ENCODE measurements at regions not wholly inside any gene's neighbourhood (a gene's known extent, or its start where the extent isn't known, plus 50 kb on each side); places are given as distances from the start of the nearest gene placed in this dataset.

GRCh38 chr13:58598241-58598640, 966.7 kb downstream of the PCDH17 start:
- H3K4me2 ChIP-seq (ENCODE audit: low read length), result no peak overlapping the region
- intact Hi-C loops (cut with micrococcal nuclease), result no loop called here
- DNase-seq, result peak; percentile 1
- TF ChIP-seq CTCF (conservative IDR thresholded peaks at IDR 0.05; ENCODE audit: low read depth, low read length) (no peak), EZH2phosphoT487 (IDR thresholded peaks at IDR 0.05; ENCODE audit: borderline replicate concordance, low read length) (no peak), EZH2 (IDR thresholded peaks at IDR 0.05; ENCODE audit: low read length, unreplicated experiment) (no peak)
- H3K79me2 ChIP-seq (ENCODE audit: low read length), result no peaks in the 10 kb centered on the region
- H3K4me3 ChIP-seq (ENCODE audit: low read length), result no peak overlapping the region
- BruUV-seq (replicated peaks), result no TSS peak
- no peak overlapping the region for H2AFZ ChIP-seq (ENCODE audit: low read length)
- POLR2A ChIA-PET (ENCODE audit: unreplicated experiment), result no interaction called here
- CTCF ChIA-PET, result no interaction called here
- no peaks in the 10 kb centered on the region for H3K9me2 ChIP-seq (replicated peaks; ENCODE audit: low read length)
- H3K9me3 ChIP-seq (ENCODE audit: low read length), result no peaks in the 10 kb centered on the region
- H3K4me1 ChIP-seq (ENCODE audit: insufficient read depth, low read length), result no peaks in the 10 kb centered on the region
- ATAC-seq, result no peak
- H3F3A ChIP-seq (ENCODE audit: low read length, unreplicated experiment), result no peaks in the 10 kb centered on the region
- no peaks in the 10 kb centered on the region for H3K27me3 ChIP-seq (ENCODE audit: low read length)
- H3K9ac ChIP-seq (ENCODE audit: low read length), result no peak overlapping the region
- H4K20me1 ChIP-seq (ENCODE audit: low read length), result no peaks in the 10 kb centered on the region
- no peak overlapping the region for H3K27ac ChIP-seq (ENCODE audit: low read length)
- no peaks in the 10 kb centered on the region for H3K36me3 ChIP-seq (ENCODE audit: low read depth, low read length)

- intact Hi-C loops (cut with micrococcal nuclease), result no loop called here
- TF ChIP-seq EZH2phosphoT487 (IDR thresholded peaks at IDR 0.05; ENCODE audit: borderline replicate concordance, low read length), result no peak
- no peak for TF ChIP-seq CTCF (conservative IDR thresholded peaks at IDR 0.05; ENCODE audit: low read depth, low read length)
- no peak for TF ChIP-seq EZH2 (IDR thresholded peaks at IDR 0.05; ENCODE audit: low read length, unreplicated experiment)
- BruUV-seq (replicated peaks), result no TSS peak
- H3F3A ChIP-seq (ENCODE audit: low read length, unreplicated experiment), result no peaks in the 10 kb centered on the region
- H3K36me3 ChIP-seq (ENCODE audit: low read depth, low read length), result no peaks in the 10 kb centered on the region
- H3K4me1 ChIP-seq (ENCODE audit: insufficient read depth, low read length), result no peaks in the 10 kb centered on the region
- ChIA-PET CTCF (no interaction called here), POLR2A (ENCODE audit: unreplicated experiment) (no interaction called here)
- ATAC-seq (no peak), DNase-seq (no peak)
- no peak overlapping the region for H2AFZ ChIP-seq (ENCODE audit: low read length)
- H3K9me2 ChIP-seq (replicated peaks; ENCODE audit: low read length), result no peaks in the 10 kb centered on the region
- no peaks in the 10 kb centered on the region for H3K9me3 ChIP-seq (ENCODE audit: low read length)
- no peak overlapping the region for H3K27ac ChIP-seq (ENCODE audit: low read length)
- no peak overlapping the region for H3K4me2 ChIP-seq (ENCODE audit: low read length)
- no peaks in the 10 kb centered on the region for H4K20me1 ChIP-seq (ENCODE audit: low read length)
- H3K9ac ChIP-seq (ENCODE audit: low read length), result no peak overlapping the region
- no peaks in the 10 kb centered on the region for H3K79me2 ChIP-seq (ENCODE audit: low read length)
- H3K27me3 ChIP-seq (ENCODE audit: low read length), result no peaks in the 10 kb centered on the region
- no peak overlapping the region for H3K4me3 ChIP-seq (ENCODE audit: low read length)
These were observed 979.6 kb downstream of the PCDH17 start for GRCh38 chr13:58611117-58611516.

GRCh38 chr13:58617880-58618665, 986.5 kb downstream of the PCDH17 start:
- ChIA-PET CTCF (no interaction called here), POLR2A (ENCODE audit: unreplicated experiment) (no interaction called here)
- H3F3A ChIP-seq (ENCODE audit: low read length, unreplicated experiment), result no peaks in the 10 kb centered on the region
- TF ChIP-seq EZH2 (IDR thresholded peaks at IDR 0.05; ENCODE audit: low read length, unreplicated experiment) (no peak), CTCF (conservative IDR thresholded peaks at IDR 0.05; ENCODE audit: low read depth, low read length) (no peak), EZH2phosphoT487 (IDR thresholded peaks at IDR 0.05; ENCODE audit: borderline replicate concordance, low read length) (no peak)
- intact Hi-C loops (cut with micrococcal nuclease), result no loop called here
- no TSS peak for BruUV-seq (replicated peaks)
- H3K27me3 ChIP-seq (ENCODE audit: low read length), result no peaks in the 10 kb centered on the region
- H3K27ac ChIP-seq (ENCODE audit: low read length), result no peak overlapping the region
- no peak overlapping the region for H3K9ac ChIP-seq (ENCODE audit: low read length)
- H3K9me2 ChIP-seq (replicated peaks; ENCODE audit: low read length), result no peaks in the 10 kb centered on the region
- H2AFZ ChIP-seq (ENCODE audit: low read length), result no peak overlapping the region
- H3K4me2 ChIP-seq (ENCODE audit: low read length), result no peak overlapping the region
- DNase-seq (no peak), ATAC-seq (no peak)
- no peaks in the 10 kb centered on the region for H3K4me1 ChIP-seq (ENCODE audit: insufficient read depth, low read length)
- no peaks in the 10 kb centered on the region for H3K79me2 ChIP-seq (ENCODE audit: low read length)
- H4K20me1 ChIP-seq (ENCODE audit: low read length), result no peaks in the 10 kb centered on the region
- H3K4me3 ChIP-seq (ENCODE audit: low read length), result no peak overlapping the region
- no peaks in the 10 kb centered on the region for H3K9me3 ChIP-seq (ENCODE audit: low read length)
- H3K36me3 ChIP-seq (ENCODE audit: low read depth, low read length), result no peaks in the 10 kb centered on the region
